HFF-Myc (cell line): ENCODE measurements at regions not wholly inside any gene's neighbourhood (a gene's known extent, or its start where the extent isn't known, plus 50 kb on each side); places are given as distances from the start of the nearest gene placed in this dataset.

ENCODE experiments used
- DNase-seq: peaks from one replicate; pipeline ENCODE4 v3.0.0-alpha.2; 2011; ENCODE audit warnings: low read depth; ENCODE audit errors: extremely low read depth
- H3K4me3 ChIP-seq: replicated peaks from 2 replicates; pipeline ENCODE4 v1.5.1; 2011; ENCODE audit warnings: low read depth, mild to moderate bottlenecking, control low read depth, low read length
- CTCF ChIP-seq: IDR thresholded peaks from 2 replicates; pipeline ENCODE4 v1.5.1; 2012; ENCODE audit warnings: mild to moderate bottlenecking, low read depth, low read length, control low read depth; ENCODE audit errors: missing control alignments

GRCh38 chr1:59183749-59184317 is 113.1 kb upstream of the FGGY start:
- TF ChIP-seq CTCF = no peak
- DNase-seq = no peak

DNA sequence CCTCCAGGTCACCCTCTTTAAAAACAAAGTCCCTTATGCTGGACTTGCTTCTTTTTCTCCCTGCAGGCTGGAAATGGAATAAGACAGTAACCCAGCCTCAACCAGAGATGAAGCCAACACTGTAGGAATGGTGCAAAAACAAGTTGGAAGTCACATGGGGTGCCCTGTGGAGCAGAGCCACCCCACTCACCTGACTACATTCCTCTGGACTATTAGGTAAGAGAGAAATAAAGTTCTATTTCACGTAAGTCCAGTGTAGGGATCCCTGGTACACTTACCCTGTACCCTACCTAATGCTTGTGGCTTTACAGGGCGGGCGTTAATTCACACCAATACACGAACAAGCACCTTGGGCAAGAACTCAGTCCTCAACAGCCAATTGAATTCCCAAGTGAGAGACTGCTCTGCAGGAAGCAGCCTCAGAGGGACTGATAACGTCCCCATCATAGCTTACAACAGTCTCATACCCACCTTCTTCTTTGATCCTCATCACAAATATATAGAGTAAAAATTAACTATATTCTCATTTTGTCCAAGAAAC is 112.5 kb upstream of the FGGY start:
- no peak for DNase-seq
- TF ChIP-seq CTCF = no peak
- no peak overlapping the region for H3K4me3 ChIP-seq

More at GRCh38 chr1:59183749-59184317, 113.1 kb upstream of the FGGY start:
- no peak overlapping the region for H3K4me3 ChIP-seq

GRCh38 chr1:59185163-59185860 is 111.6 kb upstream of the FGGY start:
- TF ChIP-seq CTCF = no peak
- DNase-seq = no peak
- H3K4me3 ChIP-seq = no peak overlapping the region

DNA sequence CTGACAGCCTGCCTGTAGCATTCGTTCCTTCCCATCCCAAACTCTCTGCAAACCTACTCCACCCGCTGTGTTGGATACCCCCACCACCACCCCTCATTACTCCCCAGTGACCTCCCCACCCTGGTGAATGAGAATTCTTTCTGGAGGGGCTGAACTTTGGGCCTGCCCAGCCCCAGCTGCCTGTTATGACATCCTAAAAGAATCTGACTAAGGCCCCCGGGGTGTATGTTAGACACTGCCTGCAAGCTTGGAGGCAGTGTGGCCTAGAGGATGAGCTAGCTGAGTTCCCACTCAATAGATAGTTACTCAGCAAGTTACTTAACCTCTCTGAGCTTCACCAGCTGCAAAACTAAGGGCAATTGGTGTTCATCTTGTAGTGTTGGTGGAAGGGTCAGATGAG is 110.2 kb upstream of the FGGY start:
- H3K4me3 ChIP-seq = no peak overlapping the region
- TF ChIP-seq CTCF = no peak
- DNase-seq = no peak

DNA sequence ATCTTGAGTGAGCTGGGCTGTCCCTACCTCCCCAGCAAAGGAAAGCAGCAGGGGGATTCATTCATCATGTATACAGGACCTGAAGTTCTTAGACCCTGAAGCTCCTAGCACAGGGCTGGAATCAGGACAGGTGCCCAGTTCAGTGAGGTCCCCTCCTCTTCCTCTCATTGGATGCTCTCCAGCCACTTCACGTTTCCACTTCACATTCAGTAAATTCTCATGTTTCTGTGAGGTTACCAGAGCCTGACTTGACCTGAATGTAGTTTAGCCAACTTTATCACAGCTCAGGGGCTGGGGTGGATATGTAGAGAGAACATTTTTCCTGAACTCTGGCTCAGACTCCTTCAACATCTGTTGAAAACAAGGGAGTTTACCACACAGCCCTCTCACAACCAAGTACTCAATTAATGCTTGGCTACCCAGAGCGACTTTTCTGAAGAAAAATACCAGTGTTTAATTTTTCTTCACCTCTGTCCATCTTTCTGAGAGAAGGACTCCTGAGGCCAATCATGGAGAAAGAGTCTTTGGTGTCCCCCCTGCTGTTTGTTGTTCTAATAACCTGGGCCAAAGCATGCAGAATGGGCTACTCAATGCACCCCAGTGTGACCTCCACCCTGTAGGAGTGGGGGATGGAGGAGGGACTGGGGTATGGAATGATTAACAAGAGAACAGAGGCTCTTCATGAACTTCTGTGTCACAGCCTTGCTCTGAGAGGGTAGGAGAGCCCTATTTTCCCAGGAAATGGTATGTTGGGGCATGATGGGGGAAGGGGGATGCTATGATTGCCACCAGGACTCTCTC is 108.3 kb upstream of the FGGY start:
- TF ChIP-seq CTCF = no peak
- H3K4me3 ChIP-seq = no peak overlapping the region
- no peak for DNase-seq

- DNase-seq = no peak
- TF ChIP-seq CTCF = no peak
- no peak overlapping the region for H3K4me3 ChIP-seq
These were observed 103.3 kb upstream of the FGGY start for GRCh38 chr1:59193443-59194093.
